ENCODE measurements at regions not wholly inside any gene's neighbourhood (a gene's known extent, or its start where the extent isn't known, plus 50 kb on each side); places are given as distances from the start of the nearest gene placed in this dataset.

GRCh38 chr2:11024687-11025086 is 113.0 kb downstream of the KCNF1 start:
- TF ChIP-seq CTCF (IDR thresholded peaks at IDR 0.05) (no peak), POLR2A (IDR thresholded peaks at IDR 0.05) (no peak)
